ENCODE measurements at regions not wholly inside any gene's neighbourhood (a gene's known extent, or its start where the extent isn't known, plus 50 kb on each side); places are given as distances from the start of the nearest gene placed in this dataset.

DNA sequence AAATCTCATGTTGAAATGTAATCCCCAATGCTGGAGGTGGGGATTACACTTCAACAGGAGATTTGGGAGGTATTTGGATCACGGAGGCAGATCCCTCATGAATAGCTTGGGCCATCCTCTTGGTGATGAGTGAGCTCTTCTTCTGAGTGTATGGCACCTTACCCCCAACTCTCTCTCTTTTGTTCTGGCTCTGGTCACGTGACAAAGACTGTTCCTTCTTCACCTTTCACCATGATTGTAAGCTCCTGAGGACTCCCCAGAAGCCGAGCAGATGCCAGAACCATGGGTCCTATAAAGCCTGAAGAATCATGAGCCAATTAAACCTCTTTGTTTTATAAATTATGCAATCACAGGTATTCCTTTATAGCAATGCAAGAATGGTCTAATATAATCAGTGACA is 684.2 kb downstream of the LIG4 start:
- TF ChIP-seq, protein P1, sequence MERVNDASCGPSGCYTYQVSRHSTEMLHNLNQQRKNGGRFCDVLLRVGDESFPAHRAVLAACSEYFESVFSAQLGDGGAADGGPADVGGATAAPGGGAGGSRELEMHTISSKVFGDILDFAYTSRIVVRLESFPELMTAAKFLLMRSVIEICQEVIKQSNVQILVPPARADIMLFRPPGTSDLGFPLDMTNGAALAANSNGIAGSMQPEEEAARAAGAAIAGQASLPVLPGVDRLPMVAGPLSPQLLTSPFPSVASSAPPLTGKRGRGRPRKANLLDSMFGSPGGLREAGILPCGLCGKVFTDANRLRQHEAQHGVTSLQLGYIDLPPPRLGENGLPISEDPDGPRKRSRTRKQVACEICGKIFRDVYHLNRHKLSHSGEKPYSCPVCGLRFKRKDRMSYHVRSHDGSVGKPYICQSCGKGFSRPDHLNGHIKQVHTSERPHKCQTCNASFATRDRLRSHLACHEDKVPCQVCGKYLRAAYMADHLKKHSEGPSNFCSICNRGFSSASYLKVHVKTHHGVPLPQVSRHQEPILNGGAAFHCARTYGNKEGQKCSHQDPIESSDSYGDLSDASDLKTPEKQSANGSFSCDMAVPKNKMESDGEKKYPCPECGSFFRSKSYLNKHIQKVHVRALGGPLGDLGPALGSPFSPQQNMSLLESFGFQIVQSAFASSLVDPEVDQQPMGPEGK (CRISPR knock-in tag; IDR thresholded peaks at IDR 0.05; ENCODE audit: borderline replicate concordance): no peak
- TF ChIP-seq ZFP3 (CRISPR knock-in tag; IDR thresholded peaks at IDR 0.05): no peak
- no peak for TF ChIP-seq BACH2 (CRISPR knock-in tag; IDR thresholded peaks at IDR 0.05; ENCODE audit: borderline replicate concordance)
- no peak for TF ChIP-seq OSR1 (CRISPR knock-in tag; IDR thresholded peaks at IDR 0.05)
- no peak for TF ChIP-seq ZC3H10 (CRISPR knock-in tag; IDR thresholded peaks at IDR 0.05)
- TF ChIP-seq, protein P2, sequence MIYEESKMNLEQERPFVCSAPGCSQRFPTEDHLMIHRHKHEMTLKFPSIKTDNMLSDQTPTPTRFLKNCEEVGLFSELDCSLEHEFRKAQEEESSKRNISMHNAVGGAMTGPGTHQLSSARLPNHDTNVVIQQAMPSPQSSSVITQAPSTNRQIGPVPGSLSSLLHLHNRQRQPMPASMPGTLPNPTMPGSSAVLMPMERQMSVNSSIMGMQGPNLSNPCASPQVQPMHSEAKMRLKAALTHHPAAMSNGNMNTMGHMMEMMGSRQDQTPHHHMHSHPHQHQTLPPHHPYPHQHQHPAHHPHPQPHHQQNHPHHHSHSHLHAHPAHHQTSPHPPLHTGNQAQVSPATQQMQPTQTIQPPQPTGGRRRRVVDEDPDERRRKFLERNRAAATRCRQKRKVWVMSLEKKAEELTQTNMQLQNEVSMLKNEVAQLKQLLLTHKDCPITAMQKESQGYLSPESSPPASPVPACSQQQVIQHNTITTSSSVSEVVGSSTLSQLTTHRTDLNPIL (CRISPR knock-in tag; IDR thresholded peaks at IDR 0.05; ENCODE audit: low read depth): no peak
